Activated CD8-positive, alpha-beta T cell treated with anti-CD3 and anti-CD28 coated beads for 36 hours (primary cell): ENCODE measurements at regions not wholly inside any gene's neighbourhood (a gene's known extent, or its start where the extent isn't known, plus 50 kb on each side); places are given as distances from the start of the nearest gene placed in this dataset.

Source experiments
- ATAC-seq: fragments of 200-7000 bp; cut with Tn5 transposase; one replicate; pipeline ENCODE4 v1.10.0; 2021; ENCODE audit warnings: mild to moderate bottlenecking, moderate library complexity
- CTCF ChIA-PET: fragments of 350-600 bp; sonication (Branson Sonifier 250); formaldehyde crosslinking; loops from one replicate; lab custom pipeline; 2021; ENCODE audit warnings: antibody characterized with exemption; lab: Charles Lee
- POLR2A ChIA-PET: fragments of 350-600 bp; sonication (Branson Sonifier 250); formaldehyde crosslinking; loops from one replicate; lab custom pipeline; 2021; ENCODE audit warnings: antibody characterized with exemption; lab: Charles Lee
- DNase-seq: peaks from one replicate; pipeline ENCODE4 v3.0.0-alpha.2; 2020
- H3K27ac Mint-ChIP-seq: one replicate; pipeline ENCODE4 v1.8.0; 2021; ENCODE audit warnings: mild to moderate bottlenecking, mixed read lengths
- H3K27me3 Mint-ChIP-seq: one replicate; pipeline ENCODE4 v1.8.0; 2021; ENCODE audit warnings: mixed read lengths
- H3K36me3 Mint-ChIP-seq: one replicate; pipeline ENCODE4 v1.8.0; 2021; ENCODE audit warnings: low read depth, mixed read lengths
- H3K4me1 Mint-ChIP-seq: one replicate; pipeline ENCODE4 v1.8.0; 2021; ENCODE audit warnings: low read depth, mixed read lengths
- H3K4me3 Mint-ChIP-seq: one replicate; pipeline ENCODE4 v1.8.0; 2021; ENCODE audit warnings: mild to moderate bottlenecking, moderate library complexity, mixed read lengths
- H3K9me3 Mint-ChIP-seq: one replicate; pipeline ENCODE4 v1.8.0; 2021; ENCODE audit warnings: mixed read lengths
- intact Hi-C: fragments of 100-400 bp; cut with micrococcal nuclease; formaldehyde crosslinking; loops from one replicate; pipeline ENCODE4 v1.10.0; 2022
- TF ChIP-seq, protein P1 (sequence below): fragments of 200-600 bp; IDR thresholded peaks from one replicate; pipeline ENCODE4 v1.8.0; 2022; ENCODE audit warnings: antibody characterized with exemption, mild to moderate bottlenecking

DNA sequence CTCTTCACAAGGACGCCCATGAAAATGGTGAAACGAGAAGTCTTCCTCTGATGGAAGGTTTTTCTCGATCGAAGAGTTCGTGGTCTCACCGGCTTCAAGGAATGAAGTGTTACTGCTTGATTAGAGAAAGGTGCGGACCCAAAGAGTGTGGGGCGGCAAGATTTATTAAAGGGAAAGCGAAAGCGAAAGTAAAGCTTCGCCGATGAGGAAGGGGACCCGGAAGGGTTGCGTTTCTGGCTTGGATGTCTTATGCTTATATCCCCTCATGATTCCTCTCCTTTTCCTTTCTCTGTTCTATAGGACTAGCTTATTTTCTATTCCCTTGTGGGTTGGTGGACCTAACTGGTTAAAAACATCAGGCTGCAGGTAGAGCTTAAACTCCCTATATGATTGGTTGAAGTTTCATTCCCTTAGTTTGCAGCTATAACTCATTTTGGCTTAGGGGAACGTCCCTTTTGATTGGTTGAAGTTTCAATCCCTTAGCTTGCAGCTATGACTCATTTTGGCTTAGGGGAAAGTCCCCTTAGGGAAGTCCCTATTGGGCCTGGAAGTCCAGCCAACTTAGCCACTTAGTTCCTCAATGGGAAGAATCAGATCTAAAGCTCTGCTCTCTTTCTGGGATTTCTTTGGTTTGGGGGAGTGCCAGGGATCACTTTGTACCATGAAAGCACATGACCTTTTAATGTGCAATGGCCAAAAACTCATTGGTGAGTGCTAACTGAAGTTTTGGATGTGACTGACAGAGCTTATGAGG, 1025.0 kb upstream of the PCDH10 start:
- H3K4me1 Mint-ChIP-seq, result peaks cover 5% of the 10 kb centered on the region
- POLR2A ChIA-PET, result no interaction called here
- intact Hi-C loops, result no loop called here
- H3K9me3 Mint-ChIP-seq, result peaks cover 6% of the 10 kb centered on the region
- CTCF ChIA-PET, result no interaction called here
- DNase-seq, result no peak
- ATAC-seq, result peak; percentile 27
- no peak overlapping the region for H3K27ac Mint-ChIP-seq
- peak overlapping the region; percentile 55 for H3K4me3 Mint-ChIP-seq
- TF ChIP-seq, protein P1, sequence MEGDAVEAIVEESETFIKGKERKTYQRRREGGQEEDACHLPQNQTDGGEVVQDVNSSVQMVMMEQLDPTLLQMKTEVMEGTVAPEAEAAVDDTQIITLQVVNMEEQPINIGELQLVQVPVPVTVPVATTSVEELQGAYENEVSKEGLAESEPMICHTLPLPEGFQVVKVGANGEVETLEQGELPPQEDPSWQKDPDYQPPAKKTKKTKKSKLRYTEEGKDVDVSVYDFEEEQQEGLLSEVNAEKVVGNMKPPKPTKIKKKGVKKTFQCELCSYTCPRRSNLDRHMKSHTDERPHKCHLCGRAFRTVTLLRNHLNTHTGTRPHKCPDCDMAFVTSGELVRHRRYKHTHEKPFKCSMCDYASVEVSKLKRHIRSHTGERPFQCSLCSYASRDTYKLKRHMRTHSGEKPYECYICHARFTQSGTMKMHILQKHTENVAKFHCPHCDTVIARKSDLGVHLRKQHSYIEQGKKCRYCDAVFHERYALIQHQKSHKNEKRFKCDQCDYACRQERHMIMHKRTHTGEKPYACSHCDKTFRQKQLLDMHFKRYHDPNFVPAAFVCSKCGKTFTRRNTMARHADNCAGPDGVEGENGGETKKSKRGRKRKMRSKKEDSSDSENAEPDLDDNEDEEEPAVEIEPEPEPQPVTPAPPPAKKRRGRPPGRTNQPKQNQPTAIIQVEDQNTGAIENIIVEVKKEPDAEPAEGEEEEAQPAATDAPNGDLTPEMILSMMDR, result no peak
- no peaks in the 10 kb centered on the region for H3K36me3 Mint-ChIP-seq
- no peaks in the 10 kb centered on the region for H3K27me3 Mint-ChIP-seq

DNA sequence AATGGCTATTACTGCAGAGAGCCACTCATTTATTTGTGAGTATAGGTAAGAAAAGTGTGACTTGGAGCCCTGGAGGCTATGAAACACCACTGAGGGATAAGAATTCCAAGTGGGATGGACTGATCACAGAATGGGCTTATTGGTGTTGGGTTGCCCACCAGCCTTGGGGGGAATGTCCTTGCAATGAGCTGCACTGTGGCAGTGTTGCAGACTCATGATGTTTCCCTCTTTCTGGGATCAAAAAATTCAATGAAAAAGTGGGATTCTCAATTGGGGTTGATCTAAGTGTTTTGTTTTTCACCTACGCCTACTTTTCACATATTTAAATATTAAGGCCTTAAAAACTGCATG, 1024.5 kb upstream of the PCDH10 start:
- H3K9me3 Mint-ChIP-seq, result peaks cover 6% of the 10 kb centered on the region
- intact Hi-C loops, result no loop called here
- no peak for DNase-seq
- H3K4me1 Mint-ChIP-seq, result peaks cover 5% of the 10 kb centered on the region
- no peak overlapping the region for H3K27ac Mint-ChIP-seq
- TF ChIP-seq, protein P1, result no peak
- H3K4me3 Mint-ChIP-seq, result no peak overlapping the region
- no peak for ATAC-seq
- CTCF ChIA-PET, result no interaction called here
- H3K36me3 Mint-ChIP-seq, result no peaks in the 10 kb centered on the region
- POLR2A ChIA-PET, result no interaction called here
- no peaks in the 10 kb centered on the region for H3K27me3 Mint-ChIP-seq

DNA sequence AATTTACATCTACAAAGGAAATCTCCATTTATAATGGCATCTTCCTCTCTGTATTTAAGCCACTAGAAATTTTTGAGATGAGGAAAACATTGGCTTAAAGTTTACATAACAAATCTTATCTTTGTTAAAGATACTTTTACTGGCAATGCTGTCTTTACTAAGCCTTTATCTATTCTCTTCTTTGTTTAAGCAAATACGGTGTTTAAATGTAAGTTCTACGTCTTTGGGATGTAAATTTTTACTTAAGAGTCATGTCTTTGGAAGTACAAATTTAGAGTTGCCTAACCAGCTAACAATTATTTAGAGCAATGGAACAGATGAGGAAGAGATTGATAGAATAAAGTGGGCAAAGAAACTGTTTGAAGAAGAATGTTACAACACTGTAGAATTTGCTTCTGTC, 1024.0 kb upstream of the PCDH10 start:
- Mint-ChIP-seq H3K36me3 (no peaks in the 10 kb centered on the region), H3K4me1 (peaks cover 5% of the 10 kb centered on the region), H3K27ac (no peak overlapping the region), H3K4me3 (no peak overlapping the region), H3K9me3 (peaks cover 6% of the 10 kb centered on the region), H3K27me3 (no peaks in the 10 kb centered on the region)
- POLR2A ChIA-PET, result no interaction called here
- TF ChIP-seq, protein P1, result no peak
- intact Hi-C loops, result no loop called here
- no peak for DNase-seq
- no peak for ATAC-seq
- CTCF ChIA-PET, result no interaction called here

DNA sequence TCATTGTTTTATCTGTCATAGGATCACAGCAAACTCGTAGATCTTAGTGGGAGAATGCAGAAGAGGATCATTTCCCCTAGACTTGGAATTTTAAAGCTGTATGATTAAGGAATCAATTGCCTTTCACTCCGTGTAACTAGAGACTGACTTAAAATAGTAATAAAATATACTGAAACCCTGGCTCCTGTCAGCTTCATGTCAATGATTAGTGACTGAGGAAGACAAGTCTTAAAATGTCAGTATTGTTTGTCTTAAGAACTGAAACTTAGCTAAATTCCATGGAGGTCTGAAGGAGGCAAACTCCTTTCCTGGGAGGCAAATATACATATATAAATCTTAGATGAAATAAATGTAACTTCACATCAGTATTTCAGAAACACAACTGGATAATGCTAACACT, 1016.7 kb upstream of the PCDH10 start:
- CTCF ChIA-PET, result no interaction called here

DNA sequence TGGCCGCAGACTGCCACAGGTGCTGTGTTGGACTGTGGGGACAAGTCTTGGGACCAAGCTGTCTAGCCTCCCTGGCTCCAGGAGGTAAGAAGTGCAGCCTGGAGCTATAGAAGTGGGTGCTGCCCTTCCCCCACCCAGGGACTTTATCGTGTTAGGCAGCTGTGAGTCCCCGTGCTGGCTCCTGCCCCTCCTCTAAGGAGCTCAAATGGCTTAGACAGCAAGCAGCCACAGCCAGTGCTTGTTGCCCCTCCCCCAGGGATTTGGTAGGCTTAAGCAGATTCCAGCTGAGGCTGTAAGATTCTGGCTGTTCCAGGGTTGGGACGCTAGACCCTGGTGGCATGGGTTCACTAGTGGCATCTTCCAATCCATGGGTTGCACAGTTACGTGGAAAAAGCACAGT, 979.4 kb upstream of the PCDH10 start:
- Mint-ChIP-seq H3K36me3 (no peaks in the 10 kb centered on the region), H3K4me1 (no peaks in the 10 kb centered on the region), H3K27me3 (no peaks in the 10 kb centered on the region), H3K27ac (no peak overlapping the region), H3K4me3 (no peak overlapping the region), H3K9me3 (peaks cover 7% of the 10 kb centered on the region)
- TF ChIP-seq, protein P1, result no peak
- no peak for DNase-seq
- ChIA-PET CTCF (no interaction called here), POLR2A (no interaction called here)
- no peak for ATAC-seq
- intact Hi-C loops, result no loop called here

More for the DNA sequence above, 1016.7 kb upstream of the PCDH10 start:
- H3K36me3 Mint-ChIP-seq, result no peaks in the 10 kb centered on the region
- H3K4me3 Mint-ChIP-seq, result no peak overlapping the region
- TF ChIP-seq, protein P1, result no peak
- intact Hi-C loops, result no loop called here
- H3K27me3 Mint-ChIP-seq, result no peaks in the 10 kb centered on the region
- H3K4me1 Mint-ChIP-seq, result no peaks in the 10 kb centered on the region
- no peaks in the 10 kb centered on the region for H3K9me3 Mint-ChIP-seq
- H3K27ac Mint-ChIP-seq, result no peak overlapping the region
- POLR2A ChIA-PET, result no interaction called here
- no peak for ATAC-seq
- no peak for DNase-seq
